GM12873 (cell line): ENCODE measurements at regions not wholly inside any gene's neighbourhood (a gene's known extent, or its start where the extent isn't known, plus 50 kb on each side); places are given as distances from the start of the nearest gene placed in this dataset.

Experiments
- CTCF ChIP-seq: IDR thresholded peaks from 2 replicates; pipeline ENCODE4 v1.5.1; 2012; ENCODE audit warnings: low read depth, mild to moderate bottlenecking, moderate library complexity, low read length, control low read depth; ENCODE audit not compliant: insufficient read depth; ENCODE audit errors: missing control alignments

GRCh38 chr7:12067156-12067831 lies 143.8 kb upstream of the TMEM106B start:
- peak; percentile 70 for TF ChIP-seq CTCF

GRCh38 chr7:12069757-12070156 lies 141.3 kb upstream of the TMEM106B start:
- TF ChIP-seq CTCF = no peak

GRCh38 chr7:12074889-12075288 lies 136.2 kb upstream of the TMEM106B start:
- no peak for TF ChIP-seq CTCF

GRCh38 chr7:12080006-12080405 lies 131.1 kb upstream of the TMEM106B start:
- no peak for TF ChIP-seq CTCF

- no peak for TF ChIP-seq CTCF
These were observed 125.6 kb upstream of the TMEM106B start for GRCh38 chr7:12085516-12085915.

GRCh38 chr7:12089951-12090756 lies 120.9 kb upstream of the TMEM106B start:
- TF ChIP-seq CTCF = no peak

GRCh38 chr7:12090757-12091221 lies 120.3 kb upstream of the TMEM106B start:
- TF ChIP-seq CTCF = no peak
